Left ventricle myocardium superior (tissue), 1 donor: ENCODE measurements at regions not wholly inside any gene's neighbourhood (a gene's known extent, or its start where the extent isn't known, plus 50 kb on each side); places are given as distances from the start of the nearest gene placed in this dataset.
A peak's percentile ranks its signal among the peaks of the same experiment; 100 is the strongest.
"Not testable (repeated sequence)": the region's sequence is repeated elsewhere in the genome, so short reads cannot be mapped to it uniquely, and the experiment has no call there.

Experiments used
- ATAC-seq: fragments of 200-7000 bp; cut with Tn5 transposase; one replicate; pipeline ENCODE4 v1.9.1; 2020; ENCODE audit warnings: mild to moderate bottlenecking, moderate library complexity
- DNase-seq: peaks from one replicate; pipeline ENCODE4 v3.0.0-alpha.2; 2020
- intact Hi-C: fragments of 100-400 bp; cut with micrococcal nuclease; formaldehyde crosslinking; loops from one replicate; pipeline ENCODE4 v1.11.0; 2022
- donor health status: DM: no; HTN: yes; CAD: no; lungs with severe emphysema.

DNA sequence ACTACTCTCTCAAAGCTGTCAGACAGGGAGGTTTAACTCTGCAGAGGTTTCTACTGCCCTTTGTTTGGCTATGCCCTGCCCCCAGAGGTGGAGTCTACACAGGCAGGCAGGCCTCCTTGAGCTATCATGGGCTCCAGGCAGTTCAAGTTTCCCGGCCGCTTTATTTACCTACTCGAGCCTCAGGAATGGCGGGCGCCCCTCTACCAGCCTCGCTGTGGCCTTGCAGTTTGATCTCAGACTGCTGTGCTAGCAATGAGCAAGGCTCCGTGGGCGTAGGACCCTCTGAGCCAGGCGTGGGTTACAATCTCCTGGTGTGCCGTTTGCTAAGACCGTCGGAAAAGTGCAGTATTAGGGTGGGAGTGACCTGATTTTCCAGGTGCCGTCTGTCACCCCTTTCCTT lies 124.3 kb downstream of the PTCHD1 start:
- DNase-seq, ATAC-seq, intact Hi-C loops: not testable (repeated sequence)

DNA sequence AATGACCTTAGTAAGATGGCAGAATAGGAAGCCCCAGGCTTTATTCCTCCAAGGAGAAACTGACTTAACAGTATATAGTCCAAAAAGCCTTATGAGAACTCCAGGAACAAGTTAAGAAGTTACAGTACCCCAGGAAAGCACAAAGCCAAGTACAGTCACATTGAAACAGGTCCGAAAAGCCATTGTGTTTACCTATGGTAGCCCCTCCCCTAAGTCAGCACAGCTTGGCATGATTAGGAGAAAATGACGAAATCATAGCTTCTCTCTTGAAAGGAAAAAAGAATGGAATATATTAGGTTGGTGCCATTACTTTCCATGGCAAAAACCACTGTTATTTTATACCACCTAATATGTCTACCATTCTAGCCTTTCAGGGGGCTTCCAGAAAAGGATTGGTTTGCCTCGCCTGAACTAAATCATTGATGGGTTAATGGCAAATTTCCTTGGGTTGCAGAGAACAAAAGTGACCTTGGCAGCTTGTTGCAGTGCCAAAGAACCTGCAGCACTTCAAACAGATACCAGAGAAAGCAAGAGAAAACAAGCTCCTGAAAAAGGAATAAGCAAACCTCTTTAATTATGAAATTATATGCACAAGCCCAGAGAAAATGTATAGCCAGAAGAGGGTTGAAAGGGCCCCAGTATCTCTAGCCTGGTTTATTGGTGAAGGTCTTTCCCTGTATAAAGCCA lies 130.6 kb downstream of the PTCHD1 start:
- intact Hi-C loops: no loop called here
- ATAC-seq: no peak
- no peak for DNase-seq

- intact Hi-C loops: no loop called here
- DNase-seq (no peak), ATAC-seq (no peak)
These were observed 131.3 kb downstream of the PTCHD1 start for GRCh38 chrX:23465985-23466384.

DNA sequence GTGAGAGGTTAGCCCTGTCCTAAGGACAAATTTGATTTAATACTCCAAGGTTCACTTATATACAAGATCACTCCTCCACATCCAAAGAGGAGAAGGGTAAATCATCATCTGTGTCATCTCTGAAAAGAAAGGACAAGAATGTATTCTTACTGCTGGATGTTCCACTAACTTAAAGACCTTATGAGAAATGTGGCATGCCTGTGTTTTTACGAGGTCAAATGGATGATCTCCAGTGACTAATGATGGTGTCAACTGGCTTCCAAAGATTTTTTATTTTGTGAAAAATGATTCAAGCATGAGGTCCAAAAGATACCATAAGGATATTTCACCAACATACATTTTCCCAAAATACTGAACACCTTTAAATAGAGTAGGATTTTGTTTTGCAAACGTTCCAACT lies 143.4 kb downstream of the PTCHD1 start:
- intact Hi-C loops: no loop called here
- DNase-seq: no peak
- ATAC-seq: no peak

DNA sequence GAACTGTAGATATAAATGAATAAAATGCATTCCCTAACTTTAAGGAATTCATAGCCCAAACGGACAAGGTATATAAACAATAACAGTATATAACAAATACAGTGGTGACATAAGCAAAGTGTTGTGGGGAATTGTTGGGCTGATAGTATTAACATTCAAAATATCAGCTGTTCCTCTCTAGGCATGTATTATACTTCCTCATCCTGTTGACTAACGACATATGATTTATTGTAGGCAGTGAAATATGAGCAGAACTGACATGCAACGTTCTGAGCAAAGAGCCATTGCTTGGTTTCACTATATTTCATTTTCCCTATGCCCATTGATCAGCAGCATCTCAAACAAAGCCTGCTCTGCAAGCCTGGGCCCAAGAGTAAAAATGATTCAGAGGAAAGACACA lies 143.9 kb downstream of the PTCHD1 start:
- no peak for ATAC-seq
- no peak for DNase-seq
- intact Hi-C loops: no loop called here

- no peak for DNase-seq
- intact Hi-C loops: no loop called here
- ATAC-seq: no peak
These were observed 147.9 kb downstream of the PTCHD1 start for GRCh38 chrX:23482561-23482960.

- DNase-seq (no peak), ATAC-seq (no peak)
- intact Hi-C loops: no loop called here
These were observed 148.7 kb downstream of the PTCHD1 start for GRCh38 chrX:23483396-23483795.

DNA sequence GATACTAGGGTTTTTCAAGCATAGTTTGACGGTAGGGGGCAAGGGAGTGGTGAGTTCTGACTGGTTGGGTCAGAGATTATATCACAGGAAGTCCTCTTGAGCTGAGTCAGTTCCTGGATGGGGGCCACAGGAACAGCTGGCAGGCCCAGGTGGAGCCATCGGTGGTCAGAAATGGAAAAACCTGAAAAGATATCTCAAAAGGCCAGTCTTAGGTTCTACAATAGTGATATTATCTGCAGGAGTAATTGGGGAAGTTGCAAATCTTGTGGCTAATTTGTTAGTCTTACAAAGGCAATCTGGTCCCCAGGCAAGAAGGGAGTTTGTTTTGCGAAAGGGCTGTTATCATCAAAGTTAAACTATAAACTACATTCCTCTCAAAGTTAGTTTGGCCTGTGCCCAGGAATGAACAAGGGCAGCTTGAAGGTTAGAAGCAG lies 159.3 kb downstream of the PTCHD1 start:
- no peak for ATAC-seq
- DNase-seq: no peak
- intact Hi-C loops: no loop called here

GRCh38 chrX:23494741-23495140 lies 160.1 kb downstream of the PTCHD1 start:
- ATAC-seq: no peak
- intact Hi-C loops: no loop called here

DNA sequence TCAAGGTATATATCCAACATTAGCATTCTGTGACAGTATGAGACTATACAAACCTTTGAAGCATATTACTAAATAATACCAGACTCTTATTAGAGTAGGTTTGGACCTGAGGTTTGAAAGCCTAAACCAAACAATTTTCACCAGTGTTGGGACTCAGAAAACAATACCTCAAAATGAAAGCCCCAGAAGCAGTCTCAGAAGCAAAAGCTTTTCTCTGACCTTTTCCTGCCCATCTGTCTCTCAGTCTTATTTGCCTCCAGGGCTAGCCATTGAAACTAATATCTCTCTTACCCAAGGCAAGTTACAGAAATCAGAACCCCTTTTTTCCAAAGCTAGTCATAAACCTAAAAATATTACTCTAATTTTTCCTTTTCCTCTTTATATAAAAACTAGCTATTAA lies 163.3 kb downstream of the PTCHD1 start:
- DNase-seq (no peak), ATAC-seq (no peak)
- intact Hi-C loops: no loop called here

More at GRCh38 chrX:23494741-23495140, 160.1 kb downstream of the PTCHD1 start:
- DNase-seq: no peak

GRCh38 chrX:23501974-23502373 lies 165.3 kb upstream of the PRDX4 start:
- intact Hi-C loops: no loop called here
- ATAC-seq (no peak), DNase-seq (no peak)

GRCh38 chrX:23503835-23504539 lies 163.3 kb upstream of the PRDX4 start:
- ATAC-seq (peak; percentile 99), DNase-seq (peak; percentile 79)
- intact Hi-C loops: no loop called here

GRCh38 chrX:23504540-23504884 lies 162.8 kb upstream of the PRDX4 start:
- intact Hi-C loops: no loop called here
- DNase-seq: no peak
- ATAC-seq: no peak

- intact Hi-C loops: no loop called here
- ATAC-seq (peak; percentile 80), DNase-seq (no peak)
These were observed 162.4 kb upstream of the PRDX4 start for GRCh38 chrX:23504895-23505294.

GRCh38 chrX:23505531-23506303 lies 161.6 kb upstream of the PRDX4 start:
- intact Hi-C loops: no loop called here
- no peak for DNase-seq
- ATAC-seq: no peak

DNA sequence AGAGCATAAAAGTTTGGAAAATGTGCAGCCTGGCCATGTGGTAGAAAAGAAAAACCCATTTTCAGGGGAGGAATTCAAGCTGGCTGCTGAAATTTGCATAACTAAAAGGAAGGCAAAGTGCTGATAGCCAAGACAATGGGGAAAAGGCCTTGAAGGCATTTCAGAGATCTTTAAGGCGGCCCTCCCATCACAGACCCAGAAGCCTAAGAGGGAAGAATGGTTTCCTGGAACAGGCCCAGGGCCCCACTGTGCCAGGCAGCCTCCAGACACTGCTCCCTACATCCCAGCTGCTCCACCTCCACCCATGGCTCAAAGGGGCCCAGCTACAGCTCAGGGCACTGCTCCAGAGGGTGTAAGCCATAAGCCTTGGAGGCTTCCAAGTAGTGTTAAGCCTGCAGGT lies 158.0 kb upstream of the PRDX4 start:
- no peak for DNase-seq
- intact Hi-C loops: no loop called here
- no peak for ATAC-seq

DNA sequence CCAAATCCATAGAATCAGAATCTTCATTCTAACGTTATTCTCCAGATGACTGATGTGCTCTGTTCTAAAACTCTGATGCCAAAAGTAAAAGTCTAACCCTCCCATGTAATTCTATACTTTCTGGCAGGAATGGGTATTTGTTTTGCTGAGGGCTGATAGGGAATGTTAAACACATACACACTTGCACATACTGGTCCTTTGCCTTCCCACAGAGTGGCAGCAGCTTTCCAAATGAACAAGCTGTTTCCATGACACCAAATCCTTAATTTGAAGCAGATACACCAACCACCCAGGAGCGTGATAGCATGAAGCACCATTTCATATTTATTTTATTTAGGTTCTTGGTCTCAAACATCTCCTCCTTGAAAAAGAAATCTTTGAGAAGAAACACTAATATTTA lies 155.5 kb upstream of the PRDX4 start:
- intact Hi-C loops: no loop called here
- no peak for DNase-seq
- ATAC-seq: no peak

DNA sequence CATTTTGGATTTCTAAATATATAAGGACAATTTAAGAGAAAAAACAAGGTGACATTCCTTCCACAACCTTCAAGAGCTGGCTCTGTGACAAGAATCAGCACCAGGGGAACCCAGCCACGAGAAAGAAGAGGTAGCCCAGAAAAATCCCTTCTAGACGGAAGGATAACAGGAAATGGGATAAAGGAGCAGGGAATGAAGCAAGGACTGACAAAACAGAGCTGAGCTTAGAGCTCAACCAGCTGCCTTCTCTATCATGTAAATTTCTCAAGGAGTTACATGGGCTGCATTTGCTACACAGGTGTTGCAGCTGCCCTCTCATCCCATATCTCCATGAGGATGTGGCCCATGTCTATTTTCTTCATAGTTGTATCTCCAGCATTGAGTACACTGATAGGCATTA lies 154.2 kb upstream of the PRDX4 start:
- intact Hi-C loops: no loop called here
- no peak for DNase-seq
- ATAC-seq: no peak

DNA sequence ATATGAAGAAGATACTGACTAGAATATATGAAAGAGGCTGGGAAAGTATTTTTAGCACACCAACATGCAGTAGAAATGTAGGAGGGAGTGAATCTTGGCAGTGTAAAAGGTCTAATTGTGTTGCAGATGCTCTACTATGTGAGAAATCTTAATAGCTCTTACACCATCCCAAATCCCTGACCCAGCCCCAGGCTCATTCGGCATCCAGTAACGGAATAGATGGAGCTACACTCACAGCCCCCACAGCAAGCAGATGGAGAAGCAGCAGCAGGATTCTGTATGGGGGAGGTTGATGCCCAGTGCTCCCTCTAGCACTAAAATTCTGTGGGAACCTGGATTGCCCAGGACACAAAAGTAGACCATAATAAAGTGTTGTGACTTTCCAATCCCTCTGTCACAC lies 153.2 kb upstream of the PRDX4 start:
- ATAC-seq (no peak), DNase-seq (no peak)
- intact Hi-C loops: no loop called here

DNA sequence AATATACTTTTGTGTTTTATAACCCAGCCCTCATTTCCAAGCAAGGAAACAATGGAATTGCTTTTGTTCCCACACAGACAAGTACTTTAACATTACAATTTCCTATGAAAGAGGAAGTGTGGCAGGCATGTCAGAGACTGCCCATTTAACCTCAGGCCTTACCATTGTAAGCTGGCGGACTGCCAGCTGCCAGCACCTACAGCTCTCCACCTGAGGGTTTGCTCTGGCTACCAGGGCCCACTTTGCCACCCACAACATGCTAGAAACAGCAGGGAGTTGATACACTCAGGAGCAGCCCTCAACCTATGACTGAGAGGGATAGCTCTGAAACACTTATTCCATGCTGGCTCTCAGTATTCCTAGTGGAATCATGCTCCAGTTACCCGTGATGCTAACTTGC lies 152.3 kb upstream of the PRDX4 start:
- ATAC-seq (no peak), DNase-seq (no peak)
- intact Hi-C loops: no loop called here
